ENCODE measurements at regions not wholly inside any gene's neighbourhood (a gene's known extent, or its start where the extent isn't known, plus 50 kb on each side); places are given as distances from the start of the nearest gene placed in this dataset.

- no peak overlapping the region for H3K4me3 ChIP-seq (ENCODE audit: low read depth, low read length)
- TF ChIP-seq POLR2A (IDR thresholded peaks at IDR 0.05; ENCODE audit: extremely low read depth, insufficient read length) (no peak), MAX (IDR thresholded peaks at IDR 0.05; ENCODE audit: low read depth, low read length) (no peak), CTCF (IDR thresholded peaks at IDR 0.05; ENCODE audit: low read depth, low read length) (no peak), MYC (IDR thresholded peaks at IDR 0.05; ENCODE audit: low read depth, low read length) (no peak)
- no peak for DNase-seq (ENCODE audit: low read depth)
These were observed 466.6 kb downstream of the FLRT2 start for GRCh38 chr14:85996551-85996950.

- no peak overlapping the region for H3K4me3 ChIP-seq (ENCODE audit: low read depth, low read length)
- TF ChIP-seq MAX (IDR thresholded peaks at IDR 0.05; ENCODE audit: low read depth, low read length) (no peak), CTCF (IDR thresholded peaks at IDR 0.05; ENCODE audit: low read depth, low read length) (no peak), POLR2A (IDR thresholded peaks at IDR 0.05; ENCODE audit: extremely low read depth, insufficient read length) (no peak), MYC (IDR thresholded peaks at IDR 0.05; ENCODE audit: low read depth, low read length) (no peak)
- peak; percentile 1 for DNase-seq (ENCODE audit: low read depth)
These were observed 461.2 kb downstream of the FLRT2 start for GRCh38 chr14:85991156-85991555.

- no peak for DNase-seq (ENCODE audit: low read depth)
These were observed 458.0 kb downstream of the FLRT2 start for GRCh38 chr14:85987907-85988306.

GRCh38 chr14:85987292-85987691 is 457.3 kb downstream of the FLRT2 start:
- H3K4me3 ChIP-seq (ENCODE audit: low read depth, low read length), result no peak overlapping the region
- TF ChIP-seq POLR2A (IDR thresholded peaks at IDR 0.05; ENCODE audit: extremely low read depth, insufficient read length), result no peak
- TF ChIP-seq MYC (IDR thresholded peaks at IDR 0.05; ENCODE audit: low read depth, low read length), result no peak
- no peak for TF ChIP-seq MAX (IDR thresholded peaks at IDR 0.05; ENCODE audit: low read depth, low read length)
- TF ChIP-seq CTCF (IDR thresholded peaks at IDR 0.05; ENCODE audit: low read depth, low read length), result no peak
- DNase-seq (ENCODE audit: low read depth), result no peak

More at GRCh38 chr14:85987907-85988306, 458.0 kb downstream of the FLRT2 start:
- H3K4me3 ChIP-seq (ENCODE audit: low read depth, low read length), result no peak overlapping the region
- no peak for TF ChIP-seq MYC (IDR thresholded peaks at IDR 0.05; ENCODE audit: low read depth, low read length)

- DNase-seq (ENCODE audit: low read depth), result no peak
- TF ChIP-seq MAX (IDR thresholded peaks at IDR 0.05; ENCODE audit: low read depth, low read length) (no peak), CTCF (IDR thresholded peaks at IDR 0.05; ENCODE audit: low read depth, low read length) (no peak), MYC (IDR thresholded peaks at IDR 0.05; ENCODE audit: low read depth, low read length) (no peak), POLR2A (IDR thresholded peaks at IDR 0.05; ENCODE audit: extremely low read depth, insufficient read length) (no peak)
- H3K4me3 ChIP-seq (ENCODE audit: low read depth, low read length), result no peak overlapping the region
These were observed 448.8 kb downstream of the FLRT2 start for GRCh38 chr14:85978582-85979250.

GRCh38 chr14:85974602-85975001 is 444.7 kb downstream of the FLRT2 start:
- no peak overlapping the region for H3K4me3 ChIP-seq (ENCODE audit: low read depth, low read length)
- TF ChIP-seq MAX (IDR thresholded peaks at IDR 0.05; ENCODE audit: low read depth, low read length) (no peak), POLR2A (IDR thresholded peaks at IDR 0.05; ENCODE audit: extremely low read depth, insufficient read length) (no peak), CTCF (IDR thresholded peaks at IDR 0.05; ENCODE audit: low read depth, low read length) (no peak), MYC (IDR thresholded peaks at IDR 0.05; ENCODE audit: low read depth, low read length) (no peak)
- no peak for DNase-seq (ENCODE audit: low read depth)

Data from NB4 (cell line).